Gastroesophageal sphincter (tissue), 4 donors: ENCODE measurements at regions not wholly inside any gene's neighbourhood (a gene's known extent, or its start where the extent isn't known, plus 50 kb on each side); places are given as distances from the start of the nearest gene placed in this dataset.

Source experiments
- ATAC-seq: fragments of 150-250 bp; one replicate; pipeline ENCODE4 v1.9.1; 2016; ENCODE audit warnings: mild to moderate bottlenecking, moderate library complexity
- H3K27ac ChIP-seq, 4 donors: fragments of 200-600 bp; sonication (generic) in 3 of 4; 1 replicate in 3 of 4; 2 replicates in 1 of 4; pipeline ENCODE4 v1.5.1; 2016 to 2019
- H3K27me3 ChIP-seq: fragments of 200-600 bp; sonication (generic); one replicate; pipeline ENCODE4 v1.5.1; 2019
- H3K36me3 ChIP-seq, 2 donors: fragments of 200-600 bp; sonication (generic); one replicate each; pipeline ENCODE4 v1.5.1; 2019; ENCODE audit warnings: control low read depth in 1 of 2
- H3K4me1 ChIP-seq, 3 donors: fragments of 200-600 bp; sonication (generic); 1 replicate in 2 of 3; 2 replicates in 1 of 3; pipeline ENCODE4 v1.5.1; 2016 to 2019; ENCODE audit warnings: control low read depth in 2 of 3
- H3K4me3 ChIP-seq, 2 donors: fragments of 200-600 bp; sonication (generic); one replicate each; pipeline ENCODE4 v1.5.1; 2019; ENCODE audit warnings: mild to moderate bottlenecking in 1 of 2, moderate library complexity in 1 of 2
- H3K9me3 ChIP-seq, 3 donors: fragments of 200-600 bp; sonication (generic); one replicate each; pipeline ENCODE4 v1.5.1; 2017 to 2019; ENCODE audit warnings: control low read depth in 2 of 3
- CTCF ChIP-seq, 4 experiments: fragments of 200-600 bp in 2 of 4; fragments of 450-650 bp in 2 of 4; sonication (generic) in 1 of 4; IDR thresholded peaks; one replicate each; pipeline ENCODE4 v1.5.1; 2017 to 2019; ENCODE audit warnings: antibody characterized with exemption in 4 of 4, mild to moderate bottlenecking in 2 of 4, moderate library complexity in 2 of 4
- EP300 ChIP-seq: sonication (generic); formaldehyde crosslinking; IDR thresholded peaks from one replicate; pipeline ENCODE4 v1.6.1; 2017; ENCODE audit warnings: antibody characterized with exemption, mild to moderate bottlenecking
- POLR2A ChIP-seq, 2 donors: fragments of 450-650 bp; IDR thresholded peaks; one replicate each; pipeline ENCODE4 v1.6.1; 2017; ENCODE audit warnings: antibody characterized with exemption in 2 of 2, mild to moderate bottlenecking in 2 of 2, moderate library complexity in 1 of 2
- POLR2AphosphoS5 ChIP-seq: sonication (generic); formaldehyde crosslinking; IDR thresholded peaks from one replicate; pipeline ENCODE4 v1.6.1; 2017; ENCODE audit warnings: antibody characterized with exemption
- WGBS, 2 donors: methylation state at CpG; one replicate each; pipeline ENCODE4 v1.1.5; 2018; ENCODE audit warnings: low coverage in 1 of 2; 5-methylcytosine and 5-hydroxymethylcytosine counted together

DNA sequence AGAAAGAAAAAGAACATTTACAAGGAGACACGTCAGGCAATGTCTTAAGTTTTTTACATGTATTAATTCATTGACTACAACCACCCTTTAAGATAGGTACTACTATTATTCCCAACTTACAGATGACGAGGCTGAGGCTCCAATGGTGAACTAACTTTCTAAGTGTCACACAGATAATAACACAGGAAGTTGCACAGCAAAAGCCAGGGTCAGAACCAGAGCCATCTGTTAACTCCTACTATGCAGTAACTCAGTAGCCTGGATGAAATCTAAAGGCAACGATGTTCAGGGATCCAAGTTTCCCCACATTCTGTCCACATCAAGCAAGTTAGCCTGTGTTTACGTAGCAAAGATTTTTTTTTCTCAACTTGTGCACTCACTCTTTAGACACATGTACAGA is 371.7 kb downstream of the PTPRC start:
- ATAC-seq = no peak

GRCh38 chr1:199010933-199011332 is 372.1 kb downstream of the PTPRC start:
- ATAC-seq = no peak
- Histone ChIP-seq H3K27ac (no peak overlapping the region), H3K27me3 (no peaks in the 10 kb centered on the region), H3K4me3 (no peak overlapping the region), H3K36me3 (no peaks in the 10 kb centered on the region), H3K4me1 (no peaks in the 10 kb centered on the region), H3K9me3 (no peaks in the 10 kb centered on the region)
- 50 to 57% methylated on average over 1 of the region's 2 CpGs for WGBS, 2 donors
- TF ChIP-seq POLR2AphosphoS5 (no peak), CTCF (IDR thresholded peaks at IDR 0.05) (no peak), POLR2A (IDR thresholded peaks at IDR 0.05) (no peak), EP300 (no peak)

More for the DNA sequence above, 371.7 kb downstream of the PTPRC start:
- no peak overlapping the region for H3K4me3 ChIP-seq
- TF ChIP-seq POLR2A (IDR thresholded peaks at IDR 0.05) (no peak), CTCF (IDR thresholded peaks at IDR 0.05) (no peak), EP300 (no peak), POLR2AphosphoS5 (no peak)
- H3K4me1 ChIP-seq = no peaks in the 10 kb centered on the region
- H3K36me3 ChIP-seq = no peaks in the 10 kb centered on the region
- no peaks in the 10 kb centered on the region for H3K9me3 ChIP-seq
- no peaks in the 10 kb centered on the region for H3K27me3 ChIP-seq
- WGBS, 2 donors = 83 to 89% methylated on average over 4 of the region's 4 CpGs
- H3K27ac ChIP-seq = no peak overlapping the region

GRCh38 chr1:199015799-199016198 is 377.0 kb downstream of the PTPRC start:
- H3K9me3 ChIP-seq = no peaks in the 10 kb centered on the region
- no peaks in the 10 kb centered on the region for H3K27me3 ChIP-seq
- H3K36me3 ChIP-seq = no peaks in the 10 kb centered on the region
- WGBS, 2 donors = 93 to 94% methylated on average over 2 of the region's 2 CpGs
- no peak overlapping the region for H3K4me3 ChIP-seq
- H3K27ac ChIP-seq = no peak overlapping the region
- TF ChIP-seq POLR2AphosphoS5 (no peak), POLR2A (IDR thresholded peaks at IDR 0.05) (no peak), EP300 (no peak), CTCF (IDR thresholded peaks at IDR 0.05) (no peak)
- ATAC-seq = no peak
- no peaks in the 10 kb centered on the region for H3K4me1 ChIP-seq

GRCh38 chr1:199018471-199019135 is 379.8 kb downstream of the PTPRC start:
- H3K27ac ChIP-seq = no peak overlapping the region
- TF ChIP-seq POLR2A (IDR thresholded peaks at IDR 0.05) = no peak
- H3K4me1 ChIP-seq = no peaks in the 10 kb centered on the region
- H3K9me3 ChIP-seq = no peaks in the 10 kb centered on the region
- 83 to 100% methylated on average over 1 to 2 of the region's 2 CpGs for WGBS, 2 donors
- no peaks in the 10 kb centered on the region for H3K27me3 ChIP-seq
- no peaks in the 10 kb centered on the region for H3K36me3 ChIP-seq
- no peak overlapping the region for H3K4me3 ChIP-seq
- ATAC-seq = no peak

GRCh38 chr1:199020051-199020450 is 381.2 kb downstream of the PTPRC start:
- no peaks in the 10 kb centered on the region for H3K9me3 ChIP-seq
- no peaks in the 10 kb centered on the region for H3K36me3 ChIP-seq
- no peak for ATAC-seq
- no peak for TF ChIP-seq EP300
- TF ChIP-seq POLR2AphosphoS5 = no peak
- no peak for TF ChIP-seq POLR2A (IDR thresholded peaks at IDR 0.05)
- no peak for TF ChIP-seq CTCF (IDR thresholded peaks at IDR 0.05)
- no peak overlapping the region for H3K27ac ChIP-seq
- no peaks in the 10 kb centered on the region for H3K4me1 ChIP-seq
- 73 to 81% methylated on average over 2 of the region's 2 CpGs for WGBS, 2 donors
- no peak overlapping the region for H3K4me3 ChIP-seq
- no peaks in the 10 kb centered on the region for H3K27me3 ChIP-seq
